Liver (tissue), 8 donors: ENCODE measurements at regions not wholly inside any gene's neighbourhood (a gene's known extent, or its start where the extent isn't known, plus 50 kb on each side); places are given as distances from the start of the nearest gene placed in this dataset.

Source experiments
- DNase-seq: peaks from one replicate; pipeline ENCODE4 v3.0.0-alpha.2; 2017; ENCODE audit warnings: low spot score
- H3K27ac ChIP-seq, 2 donors: one replicate each; pipeline ENCODE4 v1.7.0; 2013; ENCODE audit warnings: inconsistent platforms in 2 of 2, low read length in 2 of 2, control low read depth in 1 of 2, low read depth in 1 of 2, mild to moderate bottlenecking in 1 of 2
- H3K27me3 ChIP-seq, 4 donors: one replicate each; pipeline versions ENCODE4 v1.6.1 to v1.7.0; 2013; ENCODE audit warnings: low read length in 3 of 4, inconsistent platforms in 1 of 4, mild to moderate bottlenecking in 1 of 4, moderate library complexity in 1 of 4; ENCODE audit not compliant: control insufficient read depth in 4 of 4, insufficient read depth in 4 of 4
- H3K36me3 ChIP-seq, 4 donors: one replicate each; pipeline versions ENCODE4 v1.6.1 to v1.7.0; 2013; ENCODE audit warnings: low read length in 3 of 4, mild to moderate bottlenecking in 3 of 4, low read depth in 1 of 4, moderate library complexity in 1 of 4; ENCODE audit not compliant: control insufficient read depth in 4 of 4, insufficient read depth in 3 of 4
- H3K4me1 ChIP-seq, 4 donors: one replicate each; pipeline versions ENCODE4 v1.6.1 to v1.7.0; 2013; ENCODE audit warnings: low read length in 3 of 4, mild to moderate bottlenecking in 3 of 4, moderate library complexity in 1 of 4; ENCODE audit not compliant: control insufficient read depth in 4 of 4, insufficient read depth in 4 of 4
- H3K4me3 ChIP-seq, 3 donors: one replicate each; pipeline versions ENCODE4 v1.6.1 to v1.7.0; 2013; ENCODE audit warnings: low read length in 3 of 3, control low read depth in 1 of 3, low read depth in 1 of 3, mild to moderate bottlenecking in 1 of 3
- H3K9ac ChIP-seq, 2 donors: one replicate each; pipeline ENCODE4 v1.7.0; 2013; ENCODE audit warnings: low read length in 2 of 2, mild to moderate bottlenecking in 2 of 2, moderate library complexity in 2 of 2, control low read depth in 1 of 2, low read depth in 1 of 2
- H3K9me3 ChIP-seq, 4 donors: one replicate each; pipeline versions ENCODE4 v1.6.1 to v1.7.0; 2013; ENCODE audit warnings: low read length in 3 of 4; ENCODE audit not compliant: control insufficient read depth in 4 of 4
- ATF3 ChIP-seq: IDR thresholded peaks from 2 replicates; pipeline ENCODE4 v1.6.1; 2016; ENCODE audit warnings: antibody characterized with exemption
- EGR1 ChIP-seq, 2 donors: IDR thresholded peaks; 2 replicates each; pipeline ENCODE4 v1.6.1; 2016 to 2018; ENCODE audit warnings: antibody characterized with exemption in 2 of 2, low read depth in 2 of 2
- FOXA1 ChIP-seq: IDR thresholded peaks from 2 replicates; pipeline ENCODE4 v1.6.1; 2016; ENCODE audit warnings: antibody characterized with exemption
- FOXA2 ChIP-seq: IDR thresholded peaks from 2 replicates; pipeline ENCODE4 v1.6.1; 2016; ENCODE audit warnings: antibody characterized with exemption
- GABPA ChIP-seq, 2 donors: IDR thresholded peaks in 1 of 2; conservative IDR thresholded peaks in 1 of 2; 2 replicates each; pipeline ENCODE4 v1.6.1; 2016; ENCODE audit warnings: antibody characterized with exemption in 2 of 2, mild to moderate bottlenecking in 1 of 2, moderate library complexity in 1 of 2
- HNF4A ChIP-seq, 2 donors: conservative IDR thresholded peaks; 2 replicates each; pipeline ENCODE4 v1.6.1; 2016; ENCODE audit warnings: antibody characterized with exemption in 2 of 2, mild to moderate bottlenecking in 2 of 2
- JUND ChIP-seq, 2 donors: IDR thresholded peaks; 2 replicates each; pipeline ENCODE4 v1.6.1; 2016; ENCODE audit warnings: antibody characterized with exemption in 2 of 2
- MAX ChIP-seq: IDR thresholded peaks from 2 replicates; pipeline ENCODE4 v1.6.1; 2016; ENCODE audit warnings: antibody characterized with exemption
- NR2F2 ChIP-seq: IDR thresholded peaks from 2 replicates; pipeline ENCODE4 v1.6.1; 2016; ENCODE audit warnings: antibody characterized with exemption
- RAD21 ChIP-seq, 2 donors: IDR thresholded peaks; 2 replicates each; pipeline ENCODE4 v1.6.1; 2016; ENCODE audit warnings: antibody characterized with exemption in 2 of 2, mild to moderate bottlenecking in 2 of 2
- RXRA ChIP-seq, 2 donors: IDR thresholded peaks; 2 replicates each; pipeline ENCODE4 v1.6.1; 2017 to 2018; ENCODE audit warnings: antibody characterized with exemption in 2 of 2, mild to moderate bottlenecking in 1 of 2
- TAF1 ChIP-seq: conservative IDR thresholded peaks from 2 replicates; pipeline ENCODE4 v1.6.1; 2016; ENCODE audit warnings: antibody characterized with exemption, mild to moderate bottlenecking
- YY1 ChIP-seq: IDR thresholded peaks from 2 replicates; pipeline ENCODE4 v1.6.1; 2016; ENCODE audit warnings: antibody characterized with exemption, mild to moderate bottlenecking
- ZBTB33 ChIP-seq: IDR thresholded peaks from 2 replicates; pipeline ENCODE4 v1.6.1; 2016; ENCODE audit warnings: antibody characterized with exemption
- WGBS: extraction: QIAGEN DNeasy Blood & Tissue Kit; methylation state at CpG from one replicate; pipeline ENCODE4 v1.1.7; 2013; 5-methylcytosine and 5-hydroxymethylcytosine counted together
- TF ChIP-seq, protein P1 (sequence below): fragments of 150-350 bp; IDR thresholded peaks from 2 replicates; pipeline ENCODE4 v1.5.1; 2017; ENCODE audit warnings: improper control_type of control experiment, low read depth, low read length; ENCODE audit not compliant: missing input control
- donor health status: healthy.
- donor health status: healthy.
- donor health status: healthy.
- donor health status: healthy.
- donor health status: healthy.

- TF ChIP-seq JUND (IDR thresholded peaks at IDR 0.05) = no peak
These were observed 205.0 kb upstream of the TET2 start (continued) for GRCh38 chr4:104941661-104942062.

DNA sequence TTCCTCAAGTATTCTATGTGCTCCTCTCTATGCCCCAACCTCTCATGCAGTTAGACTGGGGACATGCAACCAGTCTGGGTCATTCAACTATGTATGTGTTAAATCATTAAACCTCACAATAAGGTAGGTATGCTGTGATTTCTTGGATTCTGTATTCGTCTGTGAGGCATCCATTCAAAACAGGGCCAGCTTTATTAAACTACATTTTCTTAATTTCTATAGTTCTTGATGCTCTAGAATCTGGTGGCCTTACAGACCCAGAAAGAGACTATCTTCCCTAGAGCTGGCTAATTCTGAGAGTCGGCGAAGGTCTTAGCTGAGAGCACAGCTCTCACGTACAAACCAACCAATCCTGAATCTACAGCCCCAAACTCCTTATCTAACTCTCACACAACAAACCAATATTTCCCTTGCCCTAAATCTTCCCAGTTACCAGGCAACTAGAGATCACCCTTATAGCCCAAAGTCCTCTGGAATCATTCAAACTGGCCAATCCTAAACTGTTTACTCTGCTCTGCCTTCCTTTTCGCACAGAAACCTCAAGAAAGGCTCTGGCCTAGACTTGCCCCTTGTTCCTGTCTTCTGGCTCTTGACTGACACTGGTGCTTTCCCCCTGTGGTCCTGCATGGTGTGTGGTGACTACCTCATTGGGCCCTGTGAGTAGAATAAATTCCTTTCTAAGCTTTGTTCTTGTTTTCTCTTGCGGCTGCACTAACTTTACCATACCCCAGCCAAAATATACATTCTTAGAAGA lies 203.5 kb upstream of the TET2 start:
- Histone ChIP-seq H3K4me1 (no peaks in the 10 kb centered on the region), H3K27me3 (no peaks in the 10 kb centered on the region), H3K9ac (no peak overlapping the region), H3K36me3 (no peaks in the 10 kb centered on the region), H3K4me3 (no peak overlapping the region), H3K27ac (no peak overlapping the region), H3K9me3 (no peaks in the 10 kb centered on the region)
- TF ChIP-seq TAF1 (no peak), FOXA2 (no peak), RAD21 (IDR thresholded peaks at IDR 0.05) (no peak), MAX (no peak), JUND (IDR thresholded peaks at IDR 0.05) (no peak), YY1 (no peak), FOXA1 (no peak), RXRA (IDR thresholded peaks at IDR 0.05) (no peak), ZBTB33 (no peak), HNF4A (conservative IDR thresholded peaks at IDR 0.05) (no peak), NR2F2 (no peak), EGR1 (IDR thresholded peaks at IDR 0.05; ENCODE audit: low read depth in 2 of 2) (no peak), GABPA (IDR thresholded peaks at IDR 0.05 in 1 of 2, conservative IDR thresholded peaks at IDR 0.05 in 1 of 2) (no peak)
- TF ChIP-seq, protein P1, sequence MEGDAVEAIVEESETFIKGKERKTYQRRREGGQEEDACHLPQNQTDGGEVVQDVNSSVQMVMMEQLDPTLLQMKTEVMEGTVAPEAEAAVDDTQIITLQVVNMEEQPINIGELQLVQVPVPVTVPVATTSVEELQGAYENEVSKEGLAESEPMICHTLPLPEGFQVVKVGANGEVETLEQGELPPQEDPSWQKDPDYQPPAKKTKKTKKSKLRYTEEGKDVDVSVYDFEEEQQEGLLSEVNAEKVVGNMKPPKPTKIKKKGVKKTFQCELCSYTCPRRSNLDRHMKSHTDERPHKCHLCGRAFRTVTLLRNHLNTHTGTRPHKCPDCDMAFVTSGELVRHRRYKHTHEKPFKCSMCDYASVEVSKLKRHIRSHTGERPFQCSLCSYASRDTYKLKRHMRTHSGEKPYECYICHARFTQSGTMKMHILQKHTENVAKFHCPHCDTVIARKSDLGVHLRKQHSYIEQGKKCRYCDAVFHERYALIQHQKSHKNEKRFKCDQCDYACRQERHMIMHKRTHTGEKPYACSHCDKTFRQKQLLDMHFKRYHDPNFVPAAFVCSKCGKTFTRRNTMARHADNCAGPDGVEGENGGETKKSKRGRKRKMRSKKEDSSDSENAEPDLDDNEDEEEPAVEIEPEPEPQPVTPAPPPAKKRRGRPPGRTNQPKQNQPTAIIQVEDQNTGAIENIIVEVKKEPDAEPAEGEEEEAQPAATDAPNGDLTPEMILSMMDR = no peak
- no peak for DNase-seq
- WGBS = 79% methylated on average over 6 of the region's 6 CpGs

GRCh38 chr4:104944596-104944995 lies 202.1 kb upstream of the TET2 start:
- Histone ChIP-seq H3K36me3 (no peaks in the 10 kb centered on the region), H3K4me1 (no peaks in the 10 kb centered on the region), H3K9ac (no peak overlapping the region), H3K27ac (no peak overlapping the region), H3K4me3 (no peak overlapping the region), H3K27me3 (no peaks in the 10 kb centered on the region), H3K9me3 (no peaks in the 10 kb centered on the region)
- TF ChIP-seq RXRA (IDR thresholded peaks at IDR 0.05) (no peak), TAF1 (no peak), MAX (no peak), ATF3 (no peak), JUND (IDR thresholded peaks at IDR 0.05) (no peak), EGR1 (IDR thresholded peaks at IDR 0.05; ENCODE audit: low read depth in 2 of 2) (no peak), FOXA2 (no peak), RAD21 (IDR thresholded peaks at IDR 0.05) (no peak)
- no peak for DNase-seq
